ENCODE measurements at regions not wholly inside any gene's neighbourhood (a gene's known extent, or its start where the extent isn't known, plus 50 kb on each side); places are given as distances from the start of the nearest gene placed in this dataset.
"Not testable (repeated sequence)": the region's sequence is repeated elsewhere in the genome, so short reads cannot be mapped to it uniquely, and the experiment has no call there.

GRCh38 chrX:140165849-140166248, 200.5 kb upstream of the CXorf66 start:
- no peaks in the 10 kb centered on the region; the same call in 1 of the 2 replicates for H3K27me3 ChIP-seq (ENCODE audit: control insufficient read depth, insufficient read depth, low read length)
- no peak overlapping the region for H3K27ac ChIP-seq (ENCODE audit: low read depth, low read length)
- H3K4me3 ChIP-seq (ENCODE audit: low read depth, low read length): no peak overlapping the region
- no peaks in the 10 kb centered on the region for H3K4me1 ChIP-seq (ENCODE audit: control insufficient read depth, insufficient read depth, low read length)
- H3K36me3 ChIP-seq (ENCODE audit: control insufficient read depth, insufficient read depth, low read length): no peaks in the 10 kb centered on the region
- peaks cover 5% of the 10 kb centered on the region; the same call in 1 of the 2 replicates for H3K9me3 ChIP-seq (ENCODE audit: control insufficient read depth, insufficient read depth, low read depth, low read length)
- no peak overlapping the region for H3K9ac ChIP-seq (ENCODE audit: low read length)

GRCh38 chrX:140164391-140164790, 199.1 kb upstream of the CXorf66 start:
- Histone ChIP-seq H3K27me3 (ENCODE audit: control insufficient read depth, insufficient read depth, low read length) (no peaks in the 10 kb centered on the region; the same call in 1 of the 2 replicates), H3K27ac (ENCODE audit: low read depth, low read length) (no peak overlapping the region), H3K36me3 (ENCODE audit: control insufficient read depth, insufficient read depth, low read length) (no peaks in the 10 kb centered on the region), H3K4me3 (ENCODE audit: low read depth, low read length) (no peak overlapping the region), H3K9ac (ENCODE audit: low read length) (no peak overlapping the region), H3K4me1 (ENCODE audit: control insufficient read depth, insufficient read depth, low read length) (no peaks in the 10 kb centered on the region), H3K9me3 (ENCODE audit: control insufficient read depth, insufficient read depth, low read depth, low read length) (no peaks in the 10 kb centered on the region)

GRCh38 chrX:140163371-140164159, 198.2 kb upstream of the CXorf66 start:
- Histone ChIP-seq H3K36me3 (ENCODE audit: control insufficient read depth, insufficient read depth, low read length) (no peaks in the 10 kb centered on the region), H3K4me1 (ENCODE audit: control insufficient read depth, insufficient read depth, low read length) (no peaks in the 10 kb centered on the region), H3K4me3 (ENCODE audit: low read depth, low read length) (no peak overlapping the region), H3K9me3 (ENCODE audit: control insufficient read depth, insufficient read depth, low read depth, low read length) (no peaks in the 10 kb centered on the region), H3K27ac (ENCODE audit: low read depth, low read length) (no peak overlapping the region), H3K9ac (ENCODE audit: low read length) (no peak overlapping the region), H3K27me3 (ENCODE audit: control insufficient read depth, insufficient read depth, low read length) (no peaks in the 10 kb centered on the region; the same call in 1 of the 2 replicates)

- Histone ChIP-seq H3K4me3 (ENCODE audit: low read depth, low read length) (no peak overlapping the region), H3K4me1 (ENCODE audit: control insufficient read depth, insufficient read depth, low read length) (no peaks in the 10 kb centered on the region)
These were observed 192.3 kb upstream of the CXorf66 start for GRCh38 chrX:140157611-140158010.

GRCh38 chrX:140157143-140157542, 191.8 kb upstream of the CXorf66 start:
- Histone ChIP-seq H3K4me3 (ENCODE audit: low read depth, low read length) (no peak overlapping the region), H3K27ac (ENCODE audit: low read depth, low read length) (no peak overlapping the region), H3K36me3 (ENCODE audit: control insufficient read depth, insufficient read depth, low read length) (no peaks in the 10 kb centered on the region), H3K27me3 (ENCODE audit: control insufficient read depth, insufficient read depth, low read length) (no peaks in the 10 kb centered on the region; the same call in 1 of the 2 replicates), H3K9ac (ENCODE audit: low read length) (no peak overlapping the region), H3K4me1 (ENCODE audit: control insufficient read depth, insufficient read depth, low read length) (no peaks in the 10 kb centered on the region), H3K9me3 (ENCODE audit: control insufficient read depth, insufficient read depth, low read depth, low read length) (no peaks in the 10 kb centered on the region)

More at GRCh38 chrX:140157611-140158010, 192.3 kb upstream of the CXorf66 start:
- H3K27me3 ChIP-seq (ENCODE audit: control insufficient read depth, insufficient read depth, low read length): no peaks in the 10 kb centered on the region; the same call in 1 of the 2 replicates
- no peak overlapping the region for H3K9ac ChIP-seq (ENCODE audit: low read length)
- H3K27ac ChIP-seq (ENCODE audit: low read depth, low read length): no peak overlapping the region
- H3K36me3 ChIP-seq (ENCODE audit: control insufficient read depth, insufficient read depth, low read length): no peaks in the 10 kb centered on the region
- H3K9me3 ChIP-seq (ENCODE audit: control insufficient read depth, insufficient read depth, low read depth, low read length): no peaks in the 10 kb centered on the region

GRCh38 chrX:140151316-140151715, 186.0 kb upstream of the CXorf66 start:
- no peak overlapping the region for H3K9ac ChIP-seq (ENCODE audit: low read length)

GRCh38 chrX:140149761-140150160, 184.4 kb upstream of the CXorf66 start:
- H3K27me3 ChIP-seq (ENCODE audit: control insufficient read depth, insufficient read depth, low read length): no peaks in the 10 kb centered on the region
- no peak overlapping the region for H3K27ac ChIP-seq (ENCODE audit: low read depth, low read length)
- H3K36me3 ChIP-seq (ENCODE audit: control insufficient read depth, insufficient read depth, low read length): no peaks in the 10 kb centered on the region
- no peaks in the 10 kb centered on the region for H3K9me3 ChIP-seq (ENCODE audit: control insufficient read depth, insufficient read depth, low read depth, low read length)
- H3K9ac ChIP-seq (ENCODE audit: low read length): no peak overlapping the region
- H3K4me3 ChIP-seq (ENCODE audit: low read depth, low read length): no peak overlapping the region
- no peaks in the 10 kb centered on the region for H3K4me1 ChIP-seq (ENCODE audit: control insufficient read depth, insufficient read depth, low read length)

More at GRCh38 chrX:140151316-140151715, 186.0 kb upstream of the CXorf66 start:
- H3K4me3 ChIP-seq (ENCODE audit: low read depth, low read length): no peak overlapping the region
- no peak overlapping the region for H3K27ac ChIP-seq (ENCODE audit: low read depth, low read length)
- no peaks in the 10 kb centered on the region for H3K36me3 ChIP-seq (ENCODE audit: control insufficient read depth, insufficient read depth, low read length)
- no peaks in the 10 kb centered on the region for H3K4me1 ChIP-seq (ENCODE audit: control insufficient read depth, insufficient read depth, low read length)
- no peaks in the 10 kb centered on the region for H3K9me3 ChIP-seq (ENCODE audit: control insufficient read depth, insufficient read depth, low read depth, low read length)
- H3K27me3 ChIP-seq (ENCODE audit: control insufficient read depth, insufficient read depth, low read length): no peaks in the 10 kb centered on the region

GRCh38 chrX:140141444-140142029, 176.2 kb upstream of the CXorf66 start:
- Histone ChIP-seq H3K9ac (ENCODE audit: low read length) (no peak overlapping the region), H3K36me3 (ENCODE audit: control insufficient read depth, insufficient read depth, low read length) (no peaks in the 10 kb centered on the region), H3K27me3 (ENCODE audit: control insufficient read depth, insufficient read depth, low read length) (no peaks in the 10 kb centered on the region; the same call in 1 of the 2 replicates), H3K27ac (ENCODE audit: low read depth, low read length) (no peak overlapping the region), H3K9me3 (ENCODE audit: control insufficient read depth, insufficient read depth, low read depth, low read length) (0 out of 2 replicates have a peak, but pooled peaks cover 2% of the 10 kb centered on the region), H3K4me3 (ENCODE audit: low read depth, low read length) (no peak overlapping the region), H3K4me1 (ENCODE audit: control insufficient read depth, insufficient read depth, low read length) (no peaks in the 10 kb centered on the region)

GRCh38 chrX:140138492-140138891, 173.2 kb upstream of the CXorf66 start:
- not testable (repeated sequence) for H3K36me3 ChIP-seq (ENCODE audit: control insufficient read depth, insufficient read depth, low read length); H3K27ac ChIP-seq (ENCODE audit: low read depth, low read length); H3K4me1 ChIP-seq (ENCODE audit: control insufficient read depth, insufficient read depth, low read length); H3K4me3 ChIP-seq (ENCODE audit: low read depth, low read length); H3K27me3 ChIP-seq (ENCODE audit: control insufficient read depth, insufficient read depth, low read length); H3K9ac ChIP-seq (ENCODE audit: low read length)
- H3K9me3 ChIP-seq (ENCODE audit: control insufficient read depth, insufficient read depth, low read depth, low read length): peaks cover 13% of the 10 kb centered on the region

GRCh38 chrX:140138065-140138464, 172.7 kb upstream of the CXorf66 start:
- not testable (repeated sequence) for H3K4me3 ChIP-seq (ENCODE audit: low read depth, low read length)

GRCh38 chrX:140132937-140133336, 167.6 kb upstream of the CXorf66 start:
- peaks cover 13% of the 10 kb centered on the region for H3K9me3 ChIP-seq (ENCODE audit: control insufficient read depth, insufficient read depth, low read depth, low read length)

More at GRCh38 chrX:140138065-140138464, 172.7 kb upstream of the CXorf66 start:
- H3K36me3 ChIP-seq (ENCODE audit: control insufficient read depth, insufficient read depth, low read length); H3K9ac ChIP-seq (ENCODE audit: low read length); H3K4me1 ChIP-seq (ENCODE audit: control insufficient read depth, insufficient read depth, low read length); H3K27me3 ChIP-seq (ENCODE audit: control insufficient read depth, insufficient read depth, low read length); H3K27ac ChIP-seq (ENCODE audit: low read depth, low read length): not testable (repeated sequence)
- H3K9me3 ChIP-seq (ENCODE audit: control insufficient read depth, insufficient read depth, low read depth, low read length): peaks cover 13% of the 10 kb centered on the region

More at GRCh38 chrX:140132937-140133336, 167.6 kb upstream of the CXorf66 start:
- peak overlapping the region; percentile 32 for H3K9ac ChIP-seq (ENCODE audit: low read length)
- H3K4me3 ChIP-seq (ENCODE audit: low read depth, low read length): peak overlapping the region; percentile 30; the same call in 1 of the 2 replicates
- peaks cover 7% of the 10 kb centered on the region; the same call in 1 of the 2 replicates for H3K4me1 ChIP-seq (ENCODE audit: control insufficient read depth, insufficient read depth, low read length)
- H3K27ac ChIP-seq (ENCODE audit: low read depth, low read length): peak overlapping the region; percentile 95
- H3K36me3 ChIP-seq (ENCODE audit: control insufficient read depth, insufficient read depth, low read length): no peaks in the 10 kb centered on the region
- H3K27me3 ChIP-seq (ENCODE audit: control insufficient read depth, insufficient read depth, low read length): no peaks in the 10 kb centered on the region
